ENCODE measurements at regions not wholly inside any gene's neighbourhood (a gene's known extent, or its start where the extent isn't known, plus 50 kb on each side); places are given as distances from the start of the nearest gene placed in this dataset.

GRCh38 chr5:15447209-15447608 lies 52.8 kb upstream of the FBXL7 start:
- no peak for DNase-seq
- in situ Hi-C loops (cut with MboI; ENCODE audit: low pct_unique_long_range_greater_than_20kb, low sequenced_read_pairs): no loop called here

- DNase-seq: no peak
- in situ Hi-C loops (cut with MboI; ENCODE audit: low pct_unique_long_range_greater_than_20kb, low sequenced_read_pairs): no loop called here
Observed at GRCh38 chr5:15446552-15446951, 53.4 kb upstream of the FBXL7 start.

GRCh38 chr5:15442193-15442570 lies 57.8 kb upstream of the FBXL7 start:
- no peak for DNase-seq
- in situ Hi-C loops (cut with MboI; ENCODE audit: low pct_unique_long_range_greater_than_20kb, low sequenced_read_pairs): no loop called here

- in situ Hi-C loops (cut with MboI; ENCODE audit: low pct_unique_long_range_greater_than_20kb, low sequenced_read_pairs): no loop called here
- no peak for DNase-seq
Observed at GRCh38 chr5:15441433-15442192, 58.4 kb upstream of the FBXL7 start.

GRCh38 chr5:15440434-15440833 lies 59.5 kb upstream of the FBXL7 start:
- in situ Hi-C loops (cut with MboI; ENCODE audit: low pct_unique_long_range_greater_than_20kb, low sequenced_read_pairs): no loop called here
- no peak for DNase-seq

GRCh38 chr5:15439801-15440200 lies 60.2 kb upstream of the FBXL7 start:
- no peak for DNase-seq
- in situ Hi-C loops (cut with MboI; ENCODE audit: low pct_unique_long_range_greater_than_20kb, low sequenced_read_pairs): no loop called here

- DNase-seq: no peak
- in situ Hi-C loops (cut with MboI; ENCODE audit: low pct_unique_long_range_greater_than_20kb, low sequenced_read_pairs): no loop called here
Observed at GRCh38 chr5:15433709-15434108, 66.3 kb upstream of the FBXL7 start.

- no peak for DNase-seq
- in situ Hi-C loops (cut with MboI; ENCODE audit: low pct_unique_long_range_greater_than_20kb, low sequenced_read_pairs): no loop called here
Observed at GRCh38 chr5:15431923-15432322, 68.1 kb upstream of the FBXL7 start.

GRCh38 chr5:15425766-15426165 lies 74.2 kb upstream of the FBXL7 start:
- in situ Hi-C loops (cut with MboI; ENCODE audit: low pct_unique_long_range_greater_than_20kb, low sequenced_read_pairs): no loop called here
- DNase-seq: no peak

GRCh38 chr5:15424769-15425168 lies 75.2 kb upstream of the FBXL7 start:
- in situ Hi-C loops (cut with MboI; ENCODE audit: low pct_unique_long_range_greater_than_20kb, low sequenced_read_pairs): no loop called here
- DNase-seq: no peak

- no peak for DNase-seq
- in situ Hi-C loops (cut with MboI; ENCODE audit: low pct_unique_long_range_greater_than_20kb, low sequenced_read_pairs): no loop called here
Observed at GRCh38 chr5:15421921-15422412, 78.0 kb upstream of the FBXL7 start.

- in situ Hi-C loops (cut with MboI; ENCODE audit: low pct_unique_long_range_greater_than_20kb, low sequenced_read_pairs): no loop called here
- DNase-seq: no peak
Observed at GRCh38 chr5:15421381-15421780, 78.6 kb upstream of the FBXL7 start.

- in situ Hi-C loops (cut with MboI; ENCODE audit: low pct_unique_long_range_greater_than_20kb, low sequenced_read_pairs): no loop called here
- DNase-seq: no peak
Observed at GRCh38 chr5:15420201-15420600, 79.8 kb upstream of the FBXL7 start.

GRCh38 chr5:15417156-15417555 lies 82.8 kb upstream of the FBXL7 start:
- no peak for DNase-seq
- in situ Hi-C loops (cut with MboI; ENCODE audit: low pct_unique_long_range_greater_than_20kb, low sequenced_read_pairs): no loop called here

GRCh38 chr5:15406478-15406877 lies 93.5 kb upstream of the FBXL7 start:
- DNase-seq: no peak
- in situ Hi-C loops (cut with MboI; ENCODE audit: low pct_unique_long_range_greater_than_20kb, low sequenced_read_pairs): no loop called here

GRCh38 chr5:15393146-15393545 lies 106.8 kb upstream of the FBXL7 start:
- no peak for DNase-seq
- in situ Hi-C loops (cut with MboI; ENCODE audit: low pct_unique_long_range_greater_than_20kb, low sequenced_read_pairs): no loop called here

- in situ Hi-C loops (cut with MboI; ENCODE audit: low pct_unique_long_range_greater_than_20kb, low sequenced_read_pairs): no loop called here
- no peak for DNase-seq
Observed at GRCh38 chr5:15391704-15392397, 108.1 kb upstream of the FBXL7 start.

GRCh38 chr5:15388866-15389265 lies 111.1 kb upstream of the FBXL7 start:
- in situ Hi-C loops (cut with MboI; ENCODE audit: low pct_unique_long_range_greater_than_20kb, low sequenced_read_pairs): no loop called here
- no peak for DNase-seq

- in situ Hi-C loops (cut with MboI; ENCODE audit: low pct_unique_long_range_greater_than_20kb, low sequenced_read_pairs): no loop called here
- no peak for DNase-seq
Observed at GRCh38 chr5:15387931-15388524, 112.0 kb upstream of the FBXL7 start.

- in situ Hi-C loops (cut with MboI; ENCODE audit: low pct_unique_long_range_greater_than_20kb, low sequenced_read_pairs): no loop called here
Observed at GRCh38 chr5:15386122-15386521, 113.9 kb upstream of the FBXL7 start.

More at GRCh38 chr5:15386122-15386521, 113.9 kb upstream of the FBXL7 start:
- no peak for DNase-seq

Data from KBM-7 (cell line).